ENCODE measurements at regions not wholly inside any gene's neighbourhood (a gene's known extent, or its start where the extent isn't known, plus 50 kb on each side); places are given as distances from the start of the nearest gene placed in this dataset.
"Not testable (repeated sequence)": the region's sequence is repeated elsewhere in the genome, so short reads cannot be mapped to it uniquely, and the experiment has no call there.

GRCh38 chr13:65273811-65274420 is 1956.2 kb downstream of the PCDH9 start:
- not testable (repeated sequence) for DNase-seq

GRCh38 chr13:65268009-65268408 is 1962.1 kb downstream of the PCDH9 start:
- DNase-seq, result no peak

GRCh38 chr13:65265988-65266387 is 1964.1 kb downstream of the PCDH9 start:
- DNase-seq, result no peak

- DNase-seq, result no peak
These were observed 1966.1 kb downstream of the PCDH9 start for GRCh38 chr13:65264066-65264465.

- DNase-seq, result no peak
These were observed 1968.9 kb downstream of the PCDH9 start for GRCh38 chr13:65260946-65261891.

GRCh38 chr13:65240773-65241172 is 1989.4 kb downstream of the PCDH9 start:
- no peak for DNase-seq

- DNase-seq, result no peak
These were observed 1993.2 kb downstream of the PCDH9 start for GRCh38 chr13:65236841-65237418.

- no peak for DNase-seq
These were observed 2012.6 kb downstream of the PCDH9 start for GRCh38 chr13:65217471-65217995.

- DNase-seq, result not testable (repeated sequence)
These were observed 2027.3 kb downstream of the PCDH9 start for GRCh38 chr13:65202845-65203244.

GRCh38 chr13:65188721-65189120 is 2041.4 kb downstream of the PCDH9 start:
- DNase-seq, result no peak

GRCh38 chr13:65168026-65168425 is 2062.1 kb downstream of the PCDH9 start:
- DNase-seq, result no peak

GRCh38 chr13:65166675-65167074 is 2063.5 kb downstream of the PCDH9 start:
- no peak for DNase-seq

- DNase-seq, result no peak
These were observed 2070.3 kb downstream of the PCDH9 start for GRCh38 chr13:65159803-65160202.

GRCh38 chr13:65155861-65156260 is 2074.3 kb downstream of the PCDH9 start:
- DNase-seq, result no peak

- DNase-seq, result no peak
These were observed 2075.3 kb downstream of the PCDH9 start for GRCh38 chr13:65154661-65155447.

GRCh38 chr13:65149687-65150086 is 2080.4 kb downstream of the PCDH9 start:
- DNase-seq, result no peak

GRCh38 chr13:65143920-65144319 is 2086.2 kb downstream of the PCDH9 start:
- DNase-seq, result no peak

GRCh38 chr13:65133094-65133493 is 2097.0 kb downstream of the PCDH9 start:
- DNase-seq, result no peak

GRCh38 chr13:65125236-65125635 is 2104.9 kb downstream of the PCDH9 start:
- no peak for DNase-seq

- no peak for DNase-seq
These were observed 2117.6 kb downstream of the PCDH9 start for GRCh38 chr13:65112531-65112941.

- DNase-seq, result no peak
These were observed 2118.0 kb downstream of the PCDH9 start for GRCh38 chr13:65112123-65112522.

- no peak for DNase-seq
These were observed 2118.9 kb downstream of the PCDH9 start for GRCh38 chr13:65111223-65111622.

- not testable (repeated sequence) for DNase-seq
These were observed 2125.7 kb downstream of the PCDH9 start for GRCh38 chr13:65104436-65104835.

Data from stimulated activated CD4-positive, alpha-beta T cell treated with anti-CD3 and anti-CD28 coated beads, Interleukin-15, amount 100 ng/mL, for 24 hours (primary cell).